Tibial nerve (tissue), 4 donors: ENCODE measurements at regions not wholly inside any gene's neighbourhood (a gene's known extent, or its start where the extent isn't known, plus 50 kb on each side); places are given as distances from the start of the nearest gene placed in this dataset.
A peak's percentile ranks its signal among the peaks of the same experiment; 100 is the strongest.

Experiments
- DNase-seq, 2 donors: peaks; one replicate each; pipeline ENCODE4 v3.0.0-alpha.2; 2019; ENCODE audit warnings: low spot score in 2 of 2
- H3K27ac ChIP-seq, 4 donors: fragments of 200-600 bp; sonication (generic) in 3 of 4; one replicate each; pipeline ENCODE4 v1.5.1; 2017 to 2019; ENCODE audit warnings: mild to moderate bottlenecking in 1 of 4
- H3K27me3 ChIP-seq, 2 donors: fragments of 200-600 bp; sonication (generic) in 1 of 2; one replicate each; pipeline versions ENCODE4 v1.5.1 to v1.6.0; 2017 to 2019
- H3K36me3 ChIP-seq, 3 donors: fragments of 200-600 bp; sonication (generic); one replicate each; pipeline ENCODE4 v1.5.1; 2018 to 2019
- H3K4me1 ChIP-seq, 4 donors: fragments of 200-600 bp; sonication (generic) in 3 of 4; one replicate each; pipeline ENCODE4 v1.5.1; 2017 to 2019
- H3K4me3 ChIP-seq, 4 donors: fragments of 200-600 bp; sonication (generic) in 3 of 4; one replicate each; pipeline ENCODE4 v1.5.1; 2017 to 2019; ENCODE audit warnings: mild to moderate bottlenecking in 1 of 4, moderate library complexity in 1 of 4
- H3K9me3 ChIP-seq, 4 donors: fragments of 200-600 bp; sonication (generic) in 3 of 4; one replicate each; pipeline ENCODE4 v1.5.1; 2017 to 2019
- EP300 ChIP-seq, 2 donors: sonication (generic); formaldehyde crosslinking; IDR thresholded peaks; one replicate each; pipeline ENCODE4 v1.6.1; 2017; ENCODE audit warnings: antibody characterized with exemption in 2 of 2, mild to moderate bottlenecking in 1 of 2
- POLR2A ChIP-seq, 2 donors: fragments of 450-650 bp; IDR thresholded peaks; one replicate each; pipeline ENCODE4 v1.6.1; 2017; ENCODE audit warnings: antibody characterized with exemption in 2 of 2, mild to moderate bottlenecking in 2 of 2, moderate library complexity in 2 of 2
- WGBS, 2 donors: methylation state at CpG; one replicate each; pipeline ENCODE4 v1.1.5; 2018; 5-methylcytosine and 5-hydroxymethylcytosine counted together
- TF ChIP-seq, protein P1 (sequence below), 5 experiments: fragments of 200-600 bp in 3 of 5; fragments of 450-650 bp in 2 of 5; sonication (generic) in 3 of 5; IDR thresholded peaks; one replicate each; pipeline ENCODE4 v1.5.1; 2016 to 2019; ENCODE audit warnings: antibody characterized with exemption in 5 of 5, mild to moderate bottlenecking in 3 of 5, moderate library complexity in 2 of 5

- 80 to 88% methylated on average over 6 of the region's 7 CpGs for WGBS, 2 donors
- H3K9me3 ChIP-seq = no peaks in the 10 kb centered on the region
- peak overlapping the region in 1 of 4 donors; percentile 31 for H3K27ac ChIP-seq
- no peak overlapping the region for H3K4me3 ChIP-seq
- DNase-seq = no peak
- H3K36me3 ChIP-seq = no peaks in the 10 kb centered on the region
- peaks cover 0 to 14% (median 0%) of the 10 kb centered on the region in 4 donors for H3K4me1 ChIP-seq
- TF ChIP-seq EP300 (IDR thresholded peaks at IDR 0.05) (no peak), POLR2A (IDR thresholded peaks at IDR 0.05) (no peak)
- TF ChIP-seq, protein P1, sequence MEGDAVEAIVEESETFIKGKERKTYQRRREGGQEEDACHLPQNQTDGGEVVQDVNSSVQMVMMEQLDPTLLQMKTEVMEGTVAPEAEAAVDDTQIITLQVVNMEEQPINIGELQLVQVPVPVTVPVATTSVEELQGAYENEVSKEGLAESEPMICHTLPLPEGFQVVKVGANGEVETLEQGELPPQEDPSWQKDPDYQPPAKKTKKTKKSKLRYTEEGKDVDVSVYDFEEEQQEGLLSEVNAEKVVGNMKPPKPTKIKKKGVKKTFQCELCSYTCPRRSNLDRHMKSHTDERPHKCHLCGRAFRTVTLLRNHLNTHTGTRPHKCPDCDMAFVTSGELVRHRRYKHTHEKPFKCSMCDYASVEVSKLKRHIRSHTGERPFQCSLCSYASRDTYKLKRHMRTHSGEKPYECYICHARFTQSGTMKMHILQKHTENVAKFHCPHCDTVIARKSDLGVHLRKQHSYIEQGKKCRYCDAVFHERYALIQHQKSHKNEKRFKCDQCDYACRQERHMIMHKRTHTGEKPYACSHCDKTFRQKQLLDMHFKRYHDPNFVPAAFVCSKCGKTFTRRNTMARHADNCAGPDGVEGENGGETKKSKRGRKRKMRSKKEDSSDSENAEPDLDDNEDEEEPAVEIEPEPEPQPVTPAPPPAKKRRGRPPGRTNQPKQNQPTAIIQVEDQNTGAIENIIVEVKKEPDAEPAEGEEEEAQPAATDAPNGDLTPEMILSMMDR (IDR thresholded peaks at IDR 0.05) = no peak
- H3K27me3 ChIP-seq = no peaks in the 10 kb centered on the region
Observed at GRCh38 chr12:115657081-115658013, 620.1 kb downstream of the MED13L start.

DNA sequence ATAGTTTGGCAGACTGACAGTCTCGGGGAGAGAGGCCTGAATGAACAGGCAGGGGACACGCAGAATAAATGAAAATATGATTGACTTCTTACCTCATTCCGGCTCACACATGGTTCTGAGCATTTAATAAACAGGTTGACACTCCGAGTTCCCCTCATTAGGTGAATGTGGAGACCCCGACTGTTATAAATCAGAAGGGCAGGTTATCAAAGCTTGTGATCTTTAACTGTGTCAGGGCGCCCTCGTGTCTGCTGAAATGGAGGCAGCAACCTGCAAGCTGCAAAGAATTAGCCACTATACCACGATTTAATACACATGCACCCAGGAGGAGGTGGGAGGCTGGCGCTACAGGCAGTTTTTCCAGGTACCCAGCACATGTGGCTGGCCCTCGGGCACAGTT is 627.5 kb downstream of the MED13L start:
- no peak overlapping the region for H3K4me3 ChIP-seq
- no peak overlapping the region for H3K27ac ChIP-seq
- no peaks in the 10 kb centered on the region for H3K9me3 ChIP-seq
- H3K27me3 ChIP-seq = no peaks in the 10 kb centered on the region
- TF ChIP-seq, protein P1 (IDR thresholded peaks at IDR 0.05) = no peak
- no peak for TF ChIP-seq EP300 (IDR thresholded peaks at IDR 0.05)
- TF ChIP-seq POLR2A (IDR thresholded peaks at IDR 0.05) = no peak
- H3K4me1 ChIP-seq = no peaks in the 10 kb centered on the region
- WGBS, 2 donors = 71 to 76% methylated on average over 10 of the region's 10 CpGs
- DNase-seq = no peak
- no peaks in the 10 kb centered on the region for H3K36me3 ChIP-seq

GRCh38 chr12:115648463-115648862 is 629.0 kb downstream of the MED13L start:
- Histone ChIP-seq H3K4me1 (no peaks in the 10 kb centered on the region), H3K9me3 (no peaks in the 10 kb centered on the region), H3K36me3 (no peaks in the 10 kb centered on the region), H3K27me3 (no peaks in the 10 kb centered on the region), H3K27ac (no peak overlapping the region), H3K4me3 (no peak overlapping the region)
- DNase-seq = no peak
- 47 to 58% methylated on average over 1 of the region's 1 CpG for WGBS, 2 donors
- no peak for TF ChIP-seq POLR2A (IDR thresholded peaks at IDR 0.05)
- no peak for TF ChIP-seq EP300 (IDR thresholded peaks at IDR 0.05)
- TF ChIP-seq, protein P1 (IDR thresholded peaks at IDR 0.05) = no peak

DNA sequence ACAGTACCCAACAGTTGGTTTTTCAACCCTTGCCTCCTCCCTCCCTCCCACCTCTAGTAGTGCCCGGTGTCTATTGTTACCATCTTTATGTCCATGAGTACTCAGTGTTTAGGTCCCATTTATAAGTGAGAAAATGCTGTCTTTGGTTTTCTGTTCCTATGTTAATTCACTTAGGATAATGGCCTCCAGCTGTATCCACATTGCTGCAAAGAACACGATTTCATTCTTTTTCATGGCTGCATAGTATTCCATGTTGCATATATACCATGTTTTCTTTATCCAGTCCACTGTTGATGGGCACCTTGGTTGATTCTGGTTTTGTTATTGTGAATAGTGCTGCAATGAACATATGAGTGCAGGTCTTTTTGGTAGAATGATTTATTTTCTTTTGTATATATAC is 631.3 kb downstream of the MED13L start:
- Histone ChIP-seq H3K4me3 (no peak overlapping the region), H3K36me3 (no peaks in the 10 kb centered on the region), H3K27ac (no peak overlapping the region), H3K27me3 (no peaks in the 10 kb centered on the region), H3K9me3 (no peaks in the 10 kb centered on the region), H3K4me1 (no peaks in the 10 kb centered on the region)
- no peak for DNase-seq
- TF ChIP-seq, protein P1 (IDR thresholded peaks at IDR 0.05) = no peak
- no peak for TF ChIP-seq POLR2A (IDR thresholded peaks at IDR 0.05)
- TF ChIP-seq EP300 (IDR thresholded peaks at IDR 0.05) = no peak
- 94 to 98% methylated on average over 2 of the region's 2 CpGs for WGBS, 2 donors

DNA sequence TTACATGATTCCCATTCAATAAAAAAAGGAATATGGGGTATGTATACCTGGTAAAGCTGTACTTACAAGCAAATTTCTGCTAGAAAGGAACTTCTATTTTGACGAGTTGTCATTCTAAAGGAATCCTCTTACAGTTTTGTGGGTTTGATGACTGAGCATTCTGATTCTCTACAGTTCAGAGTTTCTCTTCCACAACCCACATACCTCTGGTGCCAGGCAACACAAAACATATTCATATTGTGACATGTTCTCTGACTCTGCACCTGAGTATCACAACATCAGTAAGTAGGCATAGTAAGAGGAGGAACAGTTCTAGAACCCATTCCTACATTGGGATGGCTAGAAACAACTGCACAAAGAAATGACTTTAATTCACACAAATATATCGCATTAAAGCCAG is 636.6 kb downstream of the MED13L start:
- no peaks in the 10 kb centered on the region for H3K4me1 ChIP-seq
- TF ChIP-seq, protein P1 (IDR thresholded peaks at IDR 0.05) = no peak
- 85 to 91% methylated on average over 2 of the region's 2 CpGs for WGBS, 2 donors
- H3K36me3 ChIP-seq = no peaks in the 10 kb centered on the region
- no peak overlapping the region for H3K4me3 ChIP-seq
- no peaks in the 10 kb centered on the region for H3K9me3 ChIP-seq
- no peaks in the 10 kb centered on the region for H3K27me3 ChIP-seq
- H3K27ac ChIP-seq = no peak overlapping the region
- DNase-seq = no peak
